Thymus (tissue), 11 donors: ENCODE measurements at regions not wholly inside any gene's neighbourhood (a gene's known extent, or its start where the extent isn't known, plus 50 kb on each side); places are given as distances from the start of the nearest gene placed in this dataset.

Experiments used
- DNase-seq, 9 donors: peaks; one replicate each; pipeline ENCODE4 v3.0.0-alpha.2; 2013; ENCODE audit warnings: low spot score in 9 of 9, low read depth in 6 of 9, missing footprints in 1 of 9
- H3K27ac ChIP-seq, 2 donors: one replicate each; pipeline ENCODE4 v1.5.1; 2013; ENCODE audit warnings: control low read depth in 1 of 2, low read depth in 1 of 2, low read length in 1 of 2, mild to moderate bottlenecking in 1 of 2, moderate library complexity in 1 of 2
- H3K27me3 ChIP-seq, 2 donors: one replicate each; pipeline ENCODE4 v1.5.1; 2013; ENCODE audit warnings: low read length in 1 of 2; ENCODE audit not compliant: control insufficient read depth in 2 of 2, insufficient read depth in 1 of 2
- H3K36me3 ChIP-seq, 2 donors: one replicate each; pipeline ENCODE4 v1.5.1; 2013; ENCODE audit warnings: low read length in 1 of 2, mild to moderate bottlenecking in 1 of 2, moderate library complexity in 1 of 2; ENCODE audit not compliant: control insufficient read depth in 2 of 2, insufficient read depth in 2 of 2
- H3K4me1 ChIP-seq, 2 donors: one replicate each; pipeline ENCODE4 v1.5.1; 2013; ENCODE audit warnings: low read length in 2 of 2; ENCODE audit not compliant: control insufficient read depth in 2 of 2, insufficient read depth in 2 of 2
- H3K4me3 ChIP-seq, 2 donors: one replicate each; pipeline ENCODE4 v1.5.1; 2013; ENCODE audit warnings: low read length in 2 of 2, control low read depth in 1 of 2, mild to moderate bottlenecking in 1 of 2
- H3K9me3 ChIP-seq, 2 donors: one replicate each; pipeline ENCODE4 v1.5.1; 2013; ENCODE audit warnings: low read length in 1 of 2, mild to moderate bottlenecking in 1 of 2; ENCODE audit not compliant: control insufficient read depth in 2 of 2, insufficient read depth in 1 of 2
- WGBS: extraction: QIAGEN DNeasy Blood & Tissue Kit; methylation state at CpG from one replicate; pipeline ENCODE4 v1.1.7; 2013; 5-methylcytosine and 5-hydroxymethylcytosine counted together
- donor health status: healthy.

- H3K4me1 ChIP-seq: no peaks in the 10 kb centered on the region
- no peaks in the 10 kb centered on the region for H3K36me3 ChIP-seq
- H3K27me3 ChIP-seq: no peaks in the 10 kb centered on the region
- 75% methylated on average over 4 of the region's 4 CpGs for WGBS
- H3K27ac ChIP-seq: no peak overlapping the region
- H3K4me3 ChIP-seq: no peak overlapping the region
- H3K9me3 ChIP-seq: peaks cover 0 to 1% of the 10 kb centered on the region in 2 donors
- DNase-seq: no peak
Measured at GRCh38 chr3:54034971-54035370, 87.4 kb upstream of the CACNA2D3 start.

- Histone ChIP-seq H3K27me3 (no peaks in the 10 kb centered on the region), H3K36me3 (no peaks in the 10 kb centered on the region), H3K9me3 (peaks cover 0 to 1% of the 10 kb centered on the region in 2 donors), H3K27ac (no peak overlapping the region), H3K4me3 (no peak overlapping the region), H3K4me1 (no peaks in the 10 kb centered on the region)
- whole genome bisulfite sequencing: 90% methylated on average over 17 of the region's 17 CpGs
- DNase-seq: no peak
Measured at GRCh38 chr3:54033761-54034160, 88.6 kb upstream of the CACNA2D3 start.

- 94% methylated on average over 5 of the region's 5 CpGs for WGBS
- no peak overlapping the region for H3K4me3 ChIP-seq
- no peaks in the 10 kb centered on the region for H3K4me1 ChIP-seq
- DNase-seq: no peak
- H3K27me3 ChIP-seq: no peaks in the 10 kb centered on the region
- no peaks in the 10 kb centered on the region for H3K36me3 ChIP-seq
- H3K27ac ChIP-seq: no peak overlapping the region
- H3K9me3 ChIP-seq: peaks cover 0 to 1% of the 10 kb centered on the region in 2 donors
Measured at GRCh38 chr3:54032598-54032997, 89.8 kb upstream of the CACNA2D3 start.

- Histone ChIP-seq H3K36me3 (no peaks in the 10 kb centered on the region), H3K4me3 (no peak overlapping the region), H3K27me3 (no peaks in the 10 kb centered on the region), H3K27ac (no peak overlapping the region), H3K9me3 (no peaks in the 10 kb centered on the region), H3K4me1 (no peaks in the 10 kb centered on the region)
- 94% methylated on average over 5 of the region's 5 CpGs for WGBS
- DNase-seq: no peak
Measured at GRCh38 chr3:54028372-54028771, 94.0 kb upstream of the CACNA2D3 start.

- no peak for DNase-seq
- Histone ChIP-seq H3K36me3 (no peaks in the 10 kb centered on the region), H3K4me3 (no peak overlapping the region), H3K27ac (no peak overlapping the region), H3K9me3 (no peaks in the 10 kb centered on the region), H3K27me3 (no peaks in the 10 kb centered on the region), H3K4me1 (no peaks in the 10 kb centered on the region)
- WGBS: 77% methylated on average over 2 of the region's 2 CpGs
Measured at GRCh38 chr3:54026543-54026942, 95.8 kb upstream of the CACNA2D3 start.

GRCh38 chr3:54021071-54021470, 101.3 kb upstream of the CACNA2D3 start:
- Histone ChIP-seq H3K27ac (no peak overlapping the region), H3K4me1 (no peaks in the 10 kb centered on the region), H3K27me3 (no peaks in the 10 kb centered on the region), H3K36me3 (no peaks in the 10 kb centered on the region), H3K4me3 (no peak overlapping the region), H3K9me3 (peaks cover 1 to 6% of the 10 kb centered on the region in 2 donors)
- DNase-seq: no peak
- 92% methylated on average over 3 of the region's 3 CpGs for WGBS

GRCh38 chr3:54020436-54020835, 101.9 kb upstream of the CACNA2D3 start:
- Histone ChIP-seq H3K4me1 (no peaks in the 10 kb centered on the region), H3K9me3 (peaks cover 1 to 6% of the 10 kb centered on the region in 2 donors), H3K27ac (no peak overlapping the region), H3K27me3 (no peaks in the 10 kb centered on the region), H3K36me3 (no peaks in the 10 kb centered on the region), H3K4me3 (no peak overlapping the region)
- no peak for DNase-seq
- 96% methylated on average over 3 of the region's 3 CpGs for WGBS

GRCh38 chr3:54014067-54014466, 108.3 kb upstream of the CACNA2D3 start:
- Histone ChIP-seq H3K4me3 (no peak overlapping the region), H3K36me3 (no peaks in the 10 kb centered on the region), H3K27me3 (no peaks in the 10 kb centered on the region), H3K27ac (no peak overlapping the region), H3K9me3 (peaks cover 0 to 1% of the 10 kb centered on the region in 2 donors), H3K4me1 (no peaks in the 10 kb centered on the region)
- no peak for DNase-seq
- WGBS: 63% methylated on average over 3 of the region's 3 CpGs

- 63% methylated on average over 2 of the region's 2 CpGs for WGBS
- H3K27ac ChIP-seq: no peak overlapping the region
- DNase-seq: no peak
Measured at GRCh38 chr3:54008744-54009143, 113.6 kb upstream of the CACNA2D3 start.

GRCh38 chr3:54008099-54008498, 114.3 kb upstream of the CACNA2D3 start:
- H3K36me3 ChIP-seq: no peaks in the 10 kb centered on the region
- H3K4me3 ChIP-seq: no peak overlapping the region
- DNase-seq: no peak
- no peak overlapping the region for H3K27ac ChIP-seq
- H3K27me3 ChIP-seq: no peaks in the 10 kb centered on the region
- WGBS: 87% methylated on average over 6 of the region's 6 CpGs
- no peaks in the 10 kb centered on the region for H3K4me1 ChIP-seq
- H3K9me3 ChIP-seq: no peaks in the 10 kb centered on the region

More at GRCh38 chr3:54008744-54009143, 113.6 kb upstream of the CACNA2D3 start:
- Histone ChIP-seq H3K9me3 (no peaks in the 10 kb centered on the region), H3K36me3 (no peaks in the 10 kb centered on the region), H3K4me1 (no peaks in the 10 kb centered on the region), H3K27me3 (no peaks in the 10 kb centered on the region), H3K4me3 (no peak overlapping the region)
